ENCODE measurements at regions not wholly inside any gene's neighbourhood (a gene's known extent, or its start where the extent isn't known, plus 50 kb on each side); places are given as distances from the start of the nearest gene placed in this dataset.

DNA sequence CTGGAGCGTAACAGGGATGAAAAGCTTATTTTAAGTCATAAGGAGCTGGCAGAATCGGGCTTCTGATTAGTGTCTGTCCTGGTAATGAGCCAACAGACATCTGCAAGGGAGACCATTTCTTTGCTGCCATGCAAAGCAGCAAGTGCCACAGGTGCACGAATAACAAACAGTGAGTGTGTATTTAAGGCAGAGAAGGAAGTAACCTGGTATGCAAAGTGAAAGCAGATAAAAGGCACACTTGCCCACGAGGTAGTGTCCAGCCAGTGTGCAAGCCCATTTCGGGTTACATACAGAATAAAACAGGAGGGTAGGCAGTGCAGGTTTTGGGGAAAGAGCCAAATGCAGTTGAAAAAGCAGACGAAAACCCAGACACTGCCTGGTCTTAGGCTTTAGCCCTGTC lies 1153.7 kb downstream of the SI start:
- DNase-seq, result no peak

DNA sequence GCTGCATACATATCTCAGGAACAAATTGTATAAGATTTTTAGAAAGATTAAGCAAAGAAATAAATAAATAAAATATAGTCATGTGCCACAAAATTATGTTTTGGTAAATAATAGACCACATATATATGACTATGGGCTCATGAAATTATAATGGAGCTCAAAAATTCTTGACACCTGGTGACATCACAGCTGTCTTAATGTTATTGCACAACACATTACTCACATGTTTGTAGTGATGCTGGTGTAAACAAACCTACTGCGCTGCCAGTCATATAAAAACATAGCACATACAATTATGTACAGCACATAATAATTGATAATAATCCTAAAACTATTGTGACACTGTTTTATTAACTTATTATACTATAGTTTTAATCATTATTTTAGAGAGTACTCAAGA lies 1159.1 kb downstream of the SI start:
- no peak for DNase-seq

DNA sequence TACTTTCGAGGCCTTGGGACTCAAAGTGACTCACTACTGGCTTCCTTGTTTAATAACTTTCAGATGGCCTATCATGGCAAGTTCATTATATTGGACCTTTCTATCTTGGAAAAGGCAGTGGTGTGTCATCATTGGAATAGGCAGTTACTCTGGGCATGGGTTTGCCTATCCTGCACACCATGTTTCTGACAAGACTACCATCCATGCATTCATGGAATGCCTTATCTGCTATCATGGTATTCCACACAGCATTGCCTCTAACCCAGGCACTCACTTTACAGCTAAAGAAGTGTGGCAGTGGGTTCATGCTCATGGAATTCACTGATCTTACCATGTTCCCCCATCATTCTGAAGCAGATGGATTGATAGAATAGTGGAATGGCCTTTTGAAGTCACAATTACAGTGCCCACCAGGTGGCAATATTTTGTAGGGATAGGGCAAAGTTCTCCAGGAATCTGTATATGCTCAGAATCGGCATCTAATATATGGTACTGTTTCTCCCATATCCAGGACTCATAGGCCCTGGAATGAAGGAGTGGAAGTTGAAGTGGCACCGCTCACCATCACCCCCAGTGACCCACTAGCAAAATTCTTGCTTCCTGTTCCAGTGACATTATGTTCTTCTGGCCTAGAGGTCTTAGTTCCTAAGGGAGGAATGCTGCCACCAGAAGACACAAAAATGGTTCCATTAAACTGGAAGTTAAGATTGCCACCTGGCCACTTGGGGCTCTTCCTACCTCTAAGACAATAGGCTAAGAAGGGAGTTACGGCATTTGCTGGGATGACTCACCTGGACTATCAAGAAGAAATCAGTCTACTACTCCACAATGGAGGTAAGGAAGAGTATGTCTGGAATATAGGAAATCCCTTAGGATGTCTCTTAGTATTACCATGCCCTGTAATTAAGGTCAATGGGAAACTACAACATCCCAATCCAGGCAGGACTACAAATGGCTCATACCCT lies 1161.4 kb downstream of the SI start:
- DNase-seq, result no peak

DNA sequence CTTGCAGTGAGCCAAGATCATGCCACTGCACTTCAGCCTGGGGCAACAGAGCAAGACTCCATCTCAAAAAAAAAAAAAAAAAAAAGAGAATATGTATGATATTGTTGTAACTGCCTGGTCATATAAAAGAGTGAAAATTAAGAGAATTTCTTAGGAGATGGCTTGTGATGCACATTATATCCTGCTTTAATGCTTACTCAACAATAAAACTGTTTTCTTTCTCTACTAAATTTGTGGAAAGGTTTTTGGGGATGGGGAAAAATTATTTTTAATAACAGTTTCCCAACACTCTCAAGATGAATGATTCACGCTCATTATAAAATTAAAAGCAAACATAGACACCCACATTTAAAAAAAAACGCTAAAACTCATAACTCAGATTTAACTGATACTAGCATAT lies 1163.0 kb downstream of the SI start:
- no peak for DNase-seq

DNA sequence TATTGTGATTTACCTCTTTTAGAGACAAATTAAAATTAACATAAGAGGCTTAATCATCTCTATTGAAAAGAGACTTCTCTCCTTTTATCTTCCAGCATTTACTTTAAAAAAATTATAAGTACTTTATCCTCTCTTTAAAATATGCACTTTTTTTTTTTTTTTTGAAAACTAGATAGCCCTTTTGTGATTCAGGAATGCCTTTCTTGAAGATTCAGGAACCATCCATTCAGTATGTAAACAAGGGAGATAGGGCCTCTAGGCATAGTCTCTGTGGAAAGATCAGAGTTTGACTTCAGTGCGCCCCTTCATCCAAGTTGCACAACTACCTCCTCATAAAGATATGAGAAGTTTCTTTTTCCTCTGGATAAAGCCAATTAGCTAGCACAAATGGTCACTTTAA lies 1163.7 kb downstream of the SI start:
- DNase-seq, result no peak

DNA sequence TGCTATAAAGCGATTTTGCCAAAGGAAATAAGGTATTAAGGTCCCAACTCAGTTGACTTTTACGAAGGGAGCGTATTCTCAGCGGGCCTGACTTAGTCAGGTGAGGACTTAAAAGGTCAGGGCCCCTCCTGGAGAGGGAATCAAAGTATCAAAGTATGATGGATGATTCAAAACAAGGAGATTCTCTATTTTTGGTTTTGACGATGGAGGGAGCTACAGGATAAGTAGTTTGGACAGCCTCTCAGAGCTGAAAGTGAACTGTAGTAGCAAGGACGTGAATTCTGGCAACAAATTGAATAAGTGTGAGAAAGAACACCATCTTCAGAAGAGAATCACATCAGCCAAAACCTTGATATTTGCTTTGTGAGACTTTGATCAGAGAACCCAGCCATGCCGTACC lies 1186.5 kb downstream of the SI start:
- DNase-seq, result no peak

DNA sequence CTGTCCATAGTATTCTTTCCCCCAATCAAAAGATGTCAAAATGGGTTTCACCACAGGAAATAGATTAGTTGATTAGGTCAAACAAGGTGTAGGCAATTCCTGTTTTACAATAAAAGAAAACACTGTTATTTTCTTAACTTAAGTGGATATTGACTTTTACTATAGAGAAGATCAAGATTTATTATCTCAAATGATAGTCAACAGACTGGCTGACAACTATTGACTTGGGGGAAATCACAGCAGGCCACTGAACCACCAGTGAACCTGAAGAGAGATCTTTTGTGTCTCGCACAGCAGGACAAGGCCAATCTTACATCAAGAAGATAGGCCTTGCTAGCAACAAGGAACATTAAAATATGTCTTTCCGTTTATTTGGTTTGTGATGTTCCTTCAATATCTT lies 1187.6 kb downstream of the SI start:
- DNase-seq, result no peak

DNA sequence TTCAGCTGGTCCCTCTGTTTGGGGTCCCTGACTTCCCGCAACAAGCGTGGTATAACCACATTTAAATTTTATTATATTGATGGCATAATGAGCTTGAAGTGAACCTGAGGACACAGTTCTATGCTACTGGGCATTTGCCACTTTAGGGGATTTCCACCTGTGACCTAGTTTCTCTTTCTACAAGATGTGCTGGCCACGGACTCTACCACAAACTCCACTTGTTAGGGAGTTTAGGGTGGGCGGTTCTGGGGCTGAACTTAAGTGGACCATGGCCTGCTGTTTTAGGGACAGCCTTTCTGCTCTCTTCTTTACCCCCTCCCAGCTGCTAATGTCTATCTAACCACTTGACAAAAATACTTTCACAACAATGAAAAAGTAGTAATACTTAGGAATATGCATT lies 1199.1 kb downstream of the SI start:
- no peak for DNase-seq

DNA sequence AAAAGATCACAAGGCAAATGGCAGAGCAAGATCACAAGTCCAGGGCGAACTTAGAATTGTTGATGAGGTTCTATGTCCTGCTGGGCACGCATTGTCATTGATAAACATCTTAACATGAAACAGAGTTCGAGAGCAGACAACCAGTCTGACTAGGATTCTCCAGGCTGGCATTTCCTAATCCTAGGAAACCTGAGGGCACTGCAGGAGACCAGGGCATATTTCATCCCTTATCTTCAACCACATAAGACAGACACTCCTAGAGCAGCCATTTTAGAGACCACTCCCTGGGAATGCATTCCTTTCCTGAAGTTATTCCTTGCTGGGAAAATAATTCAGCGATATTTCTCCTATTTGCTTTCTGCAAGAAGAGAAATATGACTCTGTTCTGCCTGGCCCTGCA lies 1199.9 kb downstream of the SI start:
- no peak for DNase-seq

DNA sequence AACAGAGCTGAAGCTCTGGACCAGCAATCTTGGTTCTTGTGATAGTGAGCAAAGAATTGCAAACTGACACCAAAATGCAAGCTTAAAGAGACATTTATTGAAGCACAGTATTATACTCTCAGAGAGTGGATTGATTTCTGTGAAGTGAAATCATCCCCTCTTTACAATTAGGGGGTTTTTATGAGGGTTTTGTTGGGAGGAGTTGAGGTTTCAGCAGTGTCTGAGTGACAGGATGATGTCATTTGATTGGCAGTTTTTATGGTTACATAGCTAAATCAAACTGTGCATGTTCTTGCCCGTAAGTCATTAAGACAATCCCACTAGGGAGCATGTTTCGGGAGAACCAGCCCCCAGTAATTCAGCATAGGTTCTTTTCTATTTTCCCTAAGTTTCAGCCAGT lies 1200.5 kb downstream of the SI start:
- DNase-seq, result no peak

DNA sequence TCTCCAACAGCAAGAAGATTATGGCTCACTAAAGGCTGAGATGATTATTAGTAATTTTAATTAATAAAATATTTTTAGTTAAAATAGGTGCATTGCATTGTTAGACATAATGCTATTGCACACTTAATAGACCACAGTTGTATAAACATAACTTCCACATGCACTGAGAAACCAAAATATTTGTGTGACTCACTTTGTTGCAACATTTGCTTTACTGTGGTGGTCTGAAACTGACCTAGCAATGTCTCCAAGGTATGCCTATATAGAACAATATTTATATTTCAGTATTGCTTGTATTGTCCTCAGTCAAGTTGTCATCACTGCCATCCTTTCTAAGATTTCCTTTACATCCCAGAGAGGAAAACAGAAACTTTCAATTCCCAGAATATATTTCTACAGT lies 1215.2 kb downstream of the SI start:
- peak; percentile 2 for DNase-seq

DNA sequence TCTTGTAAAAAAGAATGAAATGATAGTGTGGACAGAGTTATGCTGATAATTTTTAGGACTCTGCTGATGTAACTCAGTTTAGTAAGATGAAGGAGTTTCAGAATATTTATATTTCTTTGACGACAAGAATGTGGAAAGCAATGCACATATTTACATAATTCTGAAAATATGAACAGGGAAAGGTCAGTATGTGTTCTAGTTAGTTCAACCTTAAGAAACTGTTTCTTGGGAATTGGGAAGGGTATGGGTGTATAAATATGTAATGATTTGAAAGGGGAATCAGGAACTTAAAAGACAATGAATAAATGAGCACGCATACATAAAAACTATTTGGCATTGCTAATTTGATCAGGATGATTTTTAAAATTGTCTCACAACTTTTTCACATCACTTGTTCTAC lies 1226.1 kb downstream of the SI start:
- no peak for DNase-seq

DNA sequence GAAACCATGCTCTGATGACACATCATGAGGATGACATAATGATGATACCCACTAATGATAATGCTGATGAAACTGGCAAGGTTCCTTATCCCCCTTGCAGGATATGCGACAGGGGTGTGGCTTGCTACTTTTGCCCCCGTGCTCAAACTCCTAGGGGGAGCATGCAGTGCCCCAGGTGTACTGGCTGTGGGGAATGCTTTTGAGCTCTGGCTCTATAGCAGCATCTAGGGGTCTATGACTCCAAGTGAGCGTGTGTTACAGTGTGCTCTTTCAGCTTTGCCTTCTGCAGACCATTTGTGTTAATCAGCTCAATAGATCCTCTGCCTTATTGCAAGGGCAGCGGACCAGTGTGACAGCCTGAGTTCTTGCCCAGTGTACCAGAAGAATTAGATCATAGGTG lies 1239.5 kb downstream of the SI start:
- DNase-seq, result no peak

DNA sequence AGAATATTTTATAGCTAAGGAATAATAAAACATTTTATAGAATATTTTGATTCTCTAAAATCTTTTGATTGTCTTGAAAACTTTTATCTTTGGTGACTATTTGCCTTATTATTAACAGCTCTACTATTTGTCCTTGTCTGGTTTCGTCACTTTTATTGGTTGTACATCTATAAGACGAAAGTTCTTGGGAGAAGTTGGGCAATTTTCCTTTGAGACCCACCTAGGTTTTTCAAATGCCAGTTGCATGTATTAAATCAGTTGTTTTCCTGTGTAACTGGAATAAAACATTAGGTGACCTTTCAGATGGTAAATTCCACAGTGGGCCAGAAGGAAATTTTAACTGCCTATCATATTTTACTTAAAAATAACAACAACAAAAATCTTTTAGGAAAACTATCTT lies 1245.7 kb downstream of the SI start:
- no peak for DNase-seq

DNA sequence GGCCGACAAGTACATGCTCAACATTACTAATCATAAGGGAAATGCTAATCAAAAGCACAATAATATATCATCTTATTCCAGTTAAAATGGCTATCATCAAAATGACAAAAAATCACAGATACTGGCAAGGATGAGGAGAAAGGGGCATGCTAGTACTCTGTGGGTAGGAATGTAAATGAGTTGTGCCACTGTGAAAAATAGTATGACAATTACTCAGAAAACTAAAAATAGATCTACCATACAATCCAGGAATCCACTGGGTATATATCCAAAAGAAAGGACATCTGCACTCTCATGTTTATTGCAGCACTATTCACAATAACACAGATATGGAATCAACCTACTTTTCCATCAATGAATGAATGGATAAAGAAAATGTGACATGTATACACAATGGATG lies 1256.5 kb downstream of the SI start:
- no peak for DNase-seq

DNA sequence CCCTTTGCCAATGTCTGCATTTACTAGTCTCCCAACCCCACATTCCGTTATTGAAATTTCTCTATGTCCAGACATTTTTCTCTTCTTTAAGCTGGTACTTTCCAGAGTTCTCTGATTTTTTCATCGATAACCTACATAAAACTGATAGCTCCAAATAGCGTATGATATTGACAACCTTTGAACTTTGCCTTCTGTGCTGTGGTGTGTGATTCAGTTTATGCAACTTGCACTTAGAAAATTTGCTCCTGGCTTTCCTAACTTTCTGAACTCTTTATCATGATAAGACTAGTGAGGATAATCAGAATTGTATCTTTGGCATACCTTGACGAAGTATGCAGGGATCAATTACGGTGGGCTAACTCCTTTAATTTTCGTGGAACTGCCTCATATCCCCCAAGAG lies 1261.3 kb downstream of the SI start:
- no peak for DNase-seq

DNA sequence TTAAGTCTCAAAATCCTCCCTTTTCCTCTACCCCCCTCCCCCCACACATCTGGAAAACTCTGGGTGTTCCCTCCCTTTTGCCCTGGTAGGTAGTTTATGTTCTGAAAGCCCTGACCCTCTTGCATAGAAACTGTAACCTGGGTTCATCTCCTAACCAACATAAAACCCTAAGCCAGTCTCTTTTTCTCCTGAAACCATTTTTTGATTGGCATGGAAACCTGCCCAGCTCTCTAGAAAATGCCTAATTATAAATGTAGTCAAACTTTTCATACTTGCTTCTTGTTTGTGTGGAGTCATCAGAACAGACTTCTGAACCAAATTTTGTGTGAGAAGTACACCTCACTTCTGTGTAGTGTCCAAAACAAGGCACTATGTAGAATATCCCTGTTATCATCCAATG lies 1264.4 kb downstream of the SI start:
- DNase-seq, result no peak

DNA sequence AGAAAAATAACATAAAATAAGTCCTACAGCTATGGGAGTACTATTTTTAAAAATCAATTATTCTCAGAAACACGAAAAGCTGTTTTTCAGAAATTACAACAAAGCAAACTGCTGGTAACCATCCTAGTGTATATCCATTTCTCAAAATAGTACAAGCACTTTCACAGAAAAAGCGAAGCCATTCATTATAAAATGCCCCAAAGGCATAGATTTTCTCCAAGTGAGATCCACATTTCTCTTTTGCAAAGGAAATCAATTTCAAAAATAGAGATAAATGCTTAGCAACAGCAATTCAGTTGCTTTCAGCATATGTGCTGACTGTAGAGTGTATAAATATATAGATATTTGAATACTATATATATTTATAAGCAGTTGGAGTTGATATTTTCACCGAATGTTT lies 1266.3 kb downstream of the SI start:
- DNase-seq, result no peak

DNA sequence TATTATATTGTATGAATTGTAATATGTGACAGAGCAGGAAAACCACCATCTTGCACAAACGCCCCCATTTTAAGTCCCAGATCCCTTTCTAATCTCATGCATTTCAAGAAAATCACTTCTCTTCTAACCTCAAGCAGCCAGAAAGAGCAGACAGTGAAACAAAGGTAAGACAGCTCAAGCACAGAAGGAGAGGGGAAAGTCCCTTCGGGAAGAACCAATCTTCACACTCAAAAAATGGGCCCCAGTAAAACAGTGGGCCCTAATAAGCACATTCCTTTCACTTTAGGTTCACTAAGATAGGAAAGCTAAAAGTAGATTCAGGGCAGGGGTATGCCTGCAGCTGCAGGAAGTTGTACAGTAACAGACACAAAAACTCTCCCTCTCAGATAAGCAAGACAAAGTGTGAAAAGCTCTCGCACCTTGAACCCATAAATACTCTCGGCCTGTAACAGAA lies 1268.7 kb downstream of the SI start:
- DNase-seq, result no peak

DNA sequence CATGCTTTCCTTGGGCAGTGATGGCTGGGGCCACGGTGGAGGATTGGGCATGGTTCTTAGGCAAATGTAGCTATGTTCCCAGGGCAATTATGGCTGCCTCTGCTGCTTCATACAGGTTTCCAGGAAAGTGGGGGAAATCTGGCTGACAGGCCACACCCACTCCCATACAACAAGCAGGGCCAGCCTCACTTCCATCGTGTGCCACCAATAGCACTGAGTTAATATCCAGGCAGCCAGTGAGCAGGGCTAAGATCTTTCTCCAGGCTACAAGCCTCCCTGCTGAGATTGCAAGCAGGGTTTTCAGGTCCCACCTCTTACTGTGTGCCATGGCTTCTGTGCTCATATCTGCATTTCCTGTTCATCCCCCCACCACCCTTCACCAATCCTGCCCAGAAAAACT lies 1291.9 kb downstream of the SI start:
- DNase-seq, result no peak

DNA sequence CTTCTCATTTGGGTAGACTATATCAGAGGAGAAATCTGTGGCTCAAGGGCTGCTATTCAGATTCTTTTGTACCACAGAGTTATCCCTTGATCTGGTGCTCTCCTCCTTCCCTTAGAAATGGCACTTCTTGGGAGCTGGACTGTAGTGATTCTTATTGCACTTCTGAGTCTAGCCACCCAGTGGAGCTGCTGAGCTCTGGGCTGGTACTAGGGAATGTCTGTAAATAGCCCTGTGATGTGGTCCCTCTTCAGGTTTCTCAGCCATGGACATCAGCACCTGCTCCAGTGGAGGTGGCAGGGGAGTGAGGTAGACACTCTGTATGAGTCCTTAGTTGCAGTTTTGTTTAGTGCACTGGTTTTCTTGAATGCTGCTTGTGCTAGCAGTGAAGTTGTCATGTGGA lies 1292.6 kb downstream of the SI start:
- DNase-seq, result no peak

DNA sequence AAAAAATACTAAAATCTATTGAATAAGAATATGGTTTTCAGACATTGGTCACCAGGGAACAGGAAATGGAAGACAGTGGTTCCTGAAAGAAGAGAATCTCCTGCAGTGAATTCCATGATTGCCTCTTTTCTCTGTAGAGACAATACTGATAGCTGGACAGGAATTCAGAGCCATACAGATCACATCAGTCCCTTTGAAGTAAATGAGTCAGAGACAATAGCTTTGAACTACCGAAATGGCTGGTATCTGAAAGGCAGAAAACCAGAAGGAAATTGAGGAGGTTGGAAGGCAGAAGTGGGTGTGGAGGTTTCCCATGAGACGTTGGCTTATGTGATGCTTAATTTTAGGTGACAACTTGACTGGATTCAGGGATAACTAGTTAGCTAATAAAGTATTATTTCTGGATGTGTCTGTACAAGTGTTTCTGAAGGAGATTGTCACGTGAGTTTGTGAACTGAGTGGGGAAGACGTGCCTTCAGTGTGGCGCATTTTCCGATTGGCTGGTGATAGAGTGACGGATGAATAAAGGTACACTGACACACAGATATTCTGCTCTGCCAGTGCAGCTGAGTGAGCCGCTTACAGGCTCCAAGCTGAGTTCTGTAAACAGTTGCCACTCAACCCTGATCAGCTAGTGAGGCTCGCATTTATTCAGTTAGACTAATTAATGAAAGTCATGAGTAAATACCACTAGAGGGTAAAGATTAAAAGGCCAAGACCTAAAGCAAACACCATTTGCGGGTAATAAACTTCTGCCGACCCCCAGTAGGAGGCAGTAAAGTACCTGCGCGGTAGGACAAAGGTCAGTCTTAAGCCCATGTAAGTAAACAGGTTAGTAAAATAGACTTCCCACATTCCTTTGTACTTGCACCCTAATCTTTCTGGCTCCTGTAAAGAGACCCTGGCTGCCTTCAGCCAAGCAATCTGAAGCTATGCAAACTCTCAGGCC lies 1298.6 kb downstream of the SI start:
- DNase-seq, result no peak

DNA sequence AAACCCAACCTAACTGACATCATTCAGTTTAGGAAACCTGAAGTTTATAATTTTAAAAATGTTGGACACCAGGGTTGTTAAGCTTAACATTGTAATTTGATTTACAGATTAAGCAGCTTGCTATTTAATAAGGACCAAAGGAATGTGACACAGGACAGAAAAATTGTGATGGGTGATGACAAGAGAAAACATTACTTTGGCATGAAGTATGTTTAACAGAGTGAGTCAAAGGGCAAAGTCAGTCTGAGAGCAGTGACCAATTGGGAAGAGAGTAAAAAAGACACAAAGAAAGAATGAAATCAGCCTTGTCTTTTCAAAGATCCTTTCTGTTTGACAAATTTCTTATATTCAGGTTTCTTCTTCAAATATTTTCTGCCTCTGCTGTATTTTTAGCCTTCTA lies 1301.6 kb downstream of the SI start:
- no peak for DNase-seq

DNA sequence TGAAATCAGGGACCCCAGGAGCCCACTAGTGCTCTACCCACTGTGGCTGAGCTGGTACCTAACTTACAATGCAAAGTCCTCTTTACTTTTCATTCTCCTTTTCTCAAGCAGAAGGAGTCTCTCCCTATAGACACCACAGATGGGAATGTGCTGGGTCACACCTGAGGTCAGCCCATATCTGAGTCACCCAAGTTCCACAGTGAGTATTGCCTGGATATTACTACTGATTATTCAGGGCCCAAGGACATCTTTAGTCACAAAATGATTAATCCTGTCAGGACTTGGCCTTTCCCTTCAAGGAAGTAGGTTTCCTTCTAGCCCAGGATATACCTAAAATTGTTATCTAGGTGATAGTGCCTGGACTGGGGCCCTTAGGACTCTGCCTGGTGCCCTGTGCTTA lies 1305.2 kb downstream of the SI start:
- DNase-seq, result no peak
